ENCODE measurements at regions not wholly inside any gene's neighbourhood (a gene's known extent, or its start where the extent isn't known, plus 50 kb on each side); places are given as distances from the start of the nearest gene placed in this dataset.

GRCh38 chr12:47507221-47507620 lies 198.6 kb downstream of the RPAP3 start:
- Histone ChIP-seq H3K9me3 (ENCODE audit: low read depth, low read length, poor library complexity, severe bottlenecking) (no peaks in the 10 kb centered on the region), H3K27me3 (replicated peaks; ENCODE audit: insufficient read depth, low read depth, low read length, poor library complexity) (no peaks in the 10 kb centered on the region), H3K4me1 (ENCODE audit: insufficient read depth, low read length, poor library complexity, severe bottlenecking) (no peaks in the 10 kb centered on the region), H3K36me3 (ENCODE audit: insufficient read depth, low read length, poor library complexity, severe bottlenecking) (no peaks in the 10 kb centered on the region), H3K27ac (ENCODE audit: low read depth, low read length, poor library complexity, severe bottlenecking) (no peak overlapping the region), H3K4me3 (ENCODE audit: low read depth, low read length, poor library complexity, severe bottlenecking) (no peak overlapping the region)
- no peak for DNase-seq (ENCODE audit: low spot score)
- ChIA-PET POLR2A (ENCODE audit: low non-redundant PET) (no interaction called here), CTCF (no interaction called here)
- intact Hi-C loops (cut with micrococcal nuclease; ENCODE audit: unreplicated experiment): no loop called here
- TF ChIP-seq EZH2 (IDR thresholded peaks at IDR 0.05; ENCODE audit: borderline replicate concordance, low read depth, low read length, poor library complexity, severe bottlenecking): no peak
- TF ChIP-seq CTCF (conservative IDR thresholded peaks at IDR 0.05; ENCODE audit: low read depth, low read length): no peak
- no TSS peak for BruUV-seq (replicated peaks)

- peak; percentile 44 for DNase-seq (ENCODE audit: low spot score)
- no peak overlapping the region for H3K4me3 ChIP-seq (ENCODE audit: low read depth, low read length, poor library complexity, severe bottlenecking)
- TF ChIP-seq EZH2 (IDR thresholded peaks at IDR 0.05; ENCODE audit: borderline replicate concordance, low read depth, low read length, poor library complexity, severe bottlenecking) (no peak), CTCF (conservative IDR thresholded peaks at IDR 0.05; ENCODE audit: low read depth, low read length) (no peak)
- no peaks in the 10 kb centered on the region for H3K27me3 ChIP-seq (replicated peaks; ENCODE audit: insufficient read depth, low read depth, low read length, poor library complexity)
- H3K27ac ChIP-seq (ENCODE audit: low read depth, low read length, poor library complexity, severe bottlenecking): no peak overlapping the region
- no TSS peak for BruUV-seq (replicated peaks)
- POLR2A ChIA-PET (ENCODE audit: low non-redundant PET): no interaction called here
- intact Hi-C loops (cut with micrococcal nuclease; ENCODE audit: unreplicated experiment): no loop called here
- no peaks in the 10 kb centered on the region for H3K36me3 ChIP-seq (ENCODE audit: insufficient read depth, low read length, poor library complexity, severe bottlenecking)
- no peaks in the 10 kb centered on the region for H3K9me3 ChIP-seq (ENCODE audit: low read depth, low read length, poor library complexity, severe bottlenecking)
- CTCF ChIA-PET: no interaction called here
- no peaks in the 10 kb centered on the region for H3K4me1 ChIP-seq (ENCODE audit: insufficient read depth, low read length, poor library complexity, severe bottlenecking)
These were observed 200.9 kb downstream of the RPAP3 start for GRCh38 chr12:47504775-47505446.

- TF ChIP-seq CTCF (conservative IDR thresholded peaks at IDR 0.05; ENCODE audit: low read depth, low read length) (no peak), EZH2 (IDR thresholded peaks at IDR 0.05; ENCODE audit: borderline replicate concordance, low read depth, low read length, poor library complexity, severe bottlenecking) (no peak)
- BruUV-seq (replicated peaks): no TSS peak
- peaks cover 32% of the 10 kb centered on the region for H3K27me3 ChIP-seq (replicated peaks; ENCODE audit: insufficient read depth, low read depth, low read length, poor library complexity)
- H3K4me3 ChIP-seq (ENCODE audit: low read depth, low read length, poor library complexity, severe bottlenecking): no peak overlapping the region
- POLR2A ChIA-PET (ENCODE audit: low non-redundant PET): no interaction called here
- CTCF ChIA-PET: no interaction called here
- H3K27ac ChIP-seq (ENCODE audit: low read depth, low read length, poor library complexity, severe bottlenecking): no peak overlapping the region
- intact Hi-C loops (cut with micrococcal nuclease; ENCODE audit: unreplicated experiment): no loop called here
- no peaks in the 10 kb centered on the region for H3K4me1 ChIP-seq (ENCODE audit: insufficient read depth, low read length, poor library complexity, severe bottlenecking)
- H3K36me3 ChIP-seq (ENCODE audit: insufficient read depth, low read length, poor library complexity, severe bottlenecking): no peaks in the 10 kb centered on the region
- H3K9me3 ChIP-seq (ENCODE audit: low read depth, low read length, poor library complexity, severe bottlenecking): no peaks in the 10 kb centered on the region
- DNase-seq (ENCODE audit: low spot score): no peak
These were observed 212.0 kb downstream of the RPAP3 start for GRCh38 chr12:47493801-47494200.
